ENCODE measurements at regions not wholly inside any gene's neighbourhood (a gene's known extent, or its start where the extent isn't known, plus 50 kb on each side); places are given as distances from the start of the nearest gene placed in this dataset.
"Not testable (repeated sequence)": the region's sequence is repeated elsewhere in the genome, so short reads cannot be mapped to it uniquely, and the experiment has no call there.

- DNase-seq (ENCODE audit: extremely low spot score, unreplicated experiment): no peak
- no peak overlapping the region for H3K4me3 Mint-ChIP-seq
- H3K27ac Mint-ChIP-seq: no peak overlapping the region
- H3K36me3 Mint-ChIP-seq: no peaks in the 10 kb centered on the region
- peaks cover 6% of the 10 kb centered on the region for H3K9me3 Mint-ChIP-seq
- H3K27me3 Mint-ChIP-seq: no peaks in the 10 kb centered on the region
- no peaks in the 10 kb centered on the region for H3K4me1 Mint-ChIP-seq (ENCODE audit: unreplicated experiment)
- TF ChIP-seq, protein P1, sequence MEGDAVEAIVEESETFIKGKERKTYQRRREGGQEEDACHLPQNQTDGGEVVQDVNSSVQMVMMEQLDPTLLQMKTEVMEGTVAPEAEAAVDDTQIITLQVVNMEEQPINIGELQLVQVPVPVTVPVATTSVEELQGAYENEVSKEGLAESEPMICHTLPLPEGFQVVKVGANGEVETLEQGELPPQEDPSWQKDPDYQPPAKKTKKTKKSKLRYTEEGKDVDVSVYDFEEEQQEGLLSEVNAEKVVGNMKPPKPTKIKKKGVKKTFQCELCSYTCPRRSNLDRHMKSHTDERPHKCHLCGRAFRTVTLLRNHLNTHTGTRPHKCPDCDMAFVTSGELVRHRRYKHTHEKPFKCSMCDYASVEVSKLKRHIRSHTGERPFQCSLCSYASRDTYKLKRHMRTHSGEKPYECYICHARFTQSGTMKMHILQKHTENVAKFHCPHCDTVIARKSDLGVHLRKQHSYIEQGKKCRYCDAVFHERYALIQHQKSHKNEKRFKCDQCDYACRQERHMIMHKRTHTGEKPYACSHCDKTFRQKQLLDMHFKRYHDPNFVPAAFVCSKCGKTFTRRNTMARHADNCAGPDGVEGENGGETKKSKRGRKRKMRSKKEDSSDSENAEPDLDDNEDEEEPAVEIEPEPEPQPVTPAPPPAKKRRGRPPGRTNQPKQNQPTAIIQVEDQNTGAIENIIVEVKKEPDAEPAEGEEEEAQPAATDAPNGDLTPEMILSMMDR (conservative IDR thresholded peaks at IDR 0.05): no peak
Observed at GRCh38 chr5:102590467-102590866, 91.7 kb upstream of the SLCO6A1 start.

- H3K27me3 Mint-ChIP-seq: no peaks in the 10 kb centered on the region
- no peaks in the 10 kb centered on the region for H3K36me3 Mint-ChIP-seq
- H3K27ac Mint-ChIP-seq: no peak overlapping the region
- DNase-seq (ENCODE audit: extremely low spot score, unreplicated experiment): no peak
- H3K4me3 Mint-ChIP-seq: no peak overlapping the region
- TF ChIP-seq, protein P1 (conservative IDR thresholded peaks at IDR 0.05): no peak
- H3K9me3 Mint-ChIP-seq: peaks cover 6% of the 10 kb centered on the region
- no peaks in the 10 kb centered on the region for H3K4me1 Mint-ChIP-seq (ENCODE audit: unreplicated experiment)
Observed at GRCh38 chr5:102591650-102592049, 92.8 kb upstream of the SLCO6A1 start.

GRCh38 chr5:102592586-102592985, 93.8 kb upstream of the SLCO6A1 start:
- H3K9me3 Mint-ChIP-seq; H3K4me3 Mint-ChIP-seq; H3K27me3 Mint-ChIP-seq; H3K4me1 Mint-ChIP-seq (ENCODE audit: unreplicated experiment); DNase-seq (ENCODE audit: extremely low spot score, unreplicated experiment); H3K27ac Mint-ChIP-seq; H3K36me3 Mint-ChIP-seq: not testable (repeated sequence)

- no peak for DNase-seq (ENCODE audit: extremely low spot score, unreplicated experiment)
- TF ChIP-seq, protein P1 (conservative IDR thresholded peaks at IDR 0.05): no peak
- Mint-ChIP-seq H3K4me1 (ENCODE audit: unreplicated experiment) (no peaks in the 10 kb centered on the region), H3K9me3 (peaks cover 6% of the 10 kb centered on the region), H3K27me3 (no peaks in the 10 kb centered on the region), H3K36me3 (no peaks in the 10 kb centered on the region), H3K27ac (no peak overlapping the region), H3K4me3 (no peak overlapping the region)
Observed at GRCh38 chr5:102594192-102594591, 95.4 kb upstream of the SLCO6A1 start.

GRCh38 chr5:102595332-102595731, 96.5 kb upstream of the SLCO6A1 start:
- H3K4me1 Mint-ChIP-seq (ENCODE audit: unreplicated experiment): no peaks in the 10 kb centered on the region
- DNase-seq (ENCODE audit: extremely low spot score, unreplicated experiment): no peak
- H3K27ac Mint-ChIP-seq: no peak overlapping the region
- TF ChIP-seq, protein P1 (conservative IDR thresholded peaks at IDR 0.05): no peak
- H3K4me3 Mint-ChIP-seq: no peak overlapping the region
- H3K36me3 Mint-ChIP-seq: no peaks in the 10 kb centered on the region
- no peaks in the 10 kb centered on the region for H3K27me3 Mint-ChIP-seq
- H3K9me3 Mint-ChIP-seq: peaks cover 6% of the 10 kb centered on the region

DNA sequence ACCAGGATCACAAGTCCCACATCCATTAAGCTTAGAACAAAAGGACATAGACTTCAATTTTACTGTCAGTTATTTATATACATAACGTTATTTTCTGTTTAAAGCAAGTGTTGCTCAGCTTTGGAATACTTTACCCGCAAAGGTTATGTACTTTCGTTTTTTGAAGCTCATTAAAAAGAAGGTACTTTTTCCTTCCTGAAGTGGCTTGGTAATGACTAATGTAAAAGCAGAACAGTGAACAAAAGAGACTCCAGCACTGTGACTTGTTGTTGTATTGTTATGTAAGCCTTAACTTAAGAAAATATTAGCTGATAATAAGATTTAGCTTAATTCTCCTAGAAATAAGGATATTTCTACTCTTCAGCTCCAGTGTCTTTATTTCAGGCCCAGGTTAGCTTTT, 97.3 kb upstream of the SLCO6A1 start:
- Mint-ChIP-seq H3K4me3 (no peak overlapping the region), H3K27ac (no peak overlapping the region), H3K9me3 (peaks cover 6% of the 10 kb centered on the region), H3K36me3 (no peaks in the 10 kb centered on the region), H3K27me3 (no peaks in the 10 kb centered on the region), H3K4me1 (ENCODE audit: unreplicated experiment) (peaks cover 1% of the 10 kb centered on the region)
- TF ChIP-seq, protein P1 (conservative IDR thresholded peaks at IDR 0.05): no peak
- no peak for DNase-seq (ENCODE audit: extremely low spot score, unreplicated experiment)
